ENCODE measurements at regions not wholly inside any gene's neighbourhood (a gene's known extent, or its start where the extent isn't known, plus 50 kb on each side); places are given as distances from the start of the nearest gene placed in this dataset.
A peak's percentile ranks its signal among the peaks of the same experiment; 100 is the strongest.

DNA sequence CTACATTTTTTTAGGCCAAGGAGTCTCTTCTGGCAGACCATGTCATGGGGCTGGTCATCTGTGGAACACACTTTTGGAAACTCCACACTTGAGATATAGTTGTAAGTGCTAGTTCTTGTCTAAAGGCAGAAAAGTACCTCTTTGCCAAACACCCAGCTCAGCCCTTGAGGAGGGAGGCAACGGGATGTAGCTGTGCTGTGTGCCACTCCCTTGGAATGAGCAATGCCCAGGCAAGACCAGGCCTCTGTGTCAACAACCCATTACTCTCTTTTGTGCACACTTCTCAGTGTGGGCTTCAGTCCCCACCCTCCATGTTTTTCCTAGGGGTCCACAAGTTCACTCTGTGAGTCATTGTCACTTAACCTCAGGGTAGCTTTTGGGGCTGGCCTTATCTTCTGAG is 528.3 kb upstream of the CFAP20DC start:
- no peak for DNase-seq

DNA sequence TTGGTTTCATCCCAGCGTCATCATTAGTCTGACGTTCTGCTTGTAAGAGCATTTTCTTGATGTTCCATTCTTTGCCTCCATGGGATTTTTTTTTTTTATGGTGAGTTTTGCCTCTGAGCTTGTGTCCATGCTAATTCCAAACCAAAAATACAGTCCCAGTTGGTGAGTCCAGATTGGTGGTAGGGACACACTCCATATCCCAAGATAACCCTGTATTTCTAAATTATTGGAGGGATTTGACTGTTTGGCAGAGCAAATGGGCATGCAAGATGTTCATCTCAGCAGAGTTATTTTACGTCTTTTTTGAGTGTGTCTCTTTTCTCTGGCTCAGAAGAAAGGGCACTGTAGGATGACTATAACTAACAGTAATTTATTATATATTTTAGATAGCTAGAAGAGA is 526.8 kb upstream of the CFAP20DC start:
- no peak for DNase-seq

- DNase-seq: peak; percentile 89
Observed at GRCh38 chr3:59575113-59576001, 525.5 kb upstream of the CFAP20DC start.

DNA sequence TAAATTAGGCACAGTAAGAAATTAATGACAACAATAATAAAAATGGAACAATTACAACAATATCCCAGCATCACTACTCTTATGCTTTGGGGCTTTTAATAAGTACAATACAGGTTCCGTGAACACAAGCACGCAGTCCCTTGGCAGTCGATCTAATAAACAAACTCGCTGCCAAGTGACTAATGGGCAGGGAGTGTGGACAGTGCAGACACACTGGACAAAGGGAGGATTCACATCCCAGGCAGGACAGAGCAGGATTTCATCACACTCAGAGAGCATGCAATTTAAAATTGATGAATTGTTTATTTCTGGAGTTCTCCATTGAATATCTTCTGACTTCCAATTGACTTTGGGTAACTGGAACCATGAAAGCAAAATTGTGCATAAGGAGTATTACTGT is 524.1 kb upstream of the CFAP20DC start:
- DNase-seq: no peak

GRCh38 chr3:59572106-59572505 is 522.3 kb upstream of the CFAP20DC start:
- no peak for DNase-seq

- DNase-seq: no peak
Observed at GRCh38 chr3:59570806-59571205, 521.0 kb upstream of the CFAP20DC start.

- DNase-seq: no peak
Observed at GRCh38 chr3:59567661-59568060, 517.8 kb upstream of the CFAP20DC start.

DNA sequence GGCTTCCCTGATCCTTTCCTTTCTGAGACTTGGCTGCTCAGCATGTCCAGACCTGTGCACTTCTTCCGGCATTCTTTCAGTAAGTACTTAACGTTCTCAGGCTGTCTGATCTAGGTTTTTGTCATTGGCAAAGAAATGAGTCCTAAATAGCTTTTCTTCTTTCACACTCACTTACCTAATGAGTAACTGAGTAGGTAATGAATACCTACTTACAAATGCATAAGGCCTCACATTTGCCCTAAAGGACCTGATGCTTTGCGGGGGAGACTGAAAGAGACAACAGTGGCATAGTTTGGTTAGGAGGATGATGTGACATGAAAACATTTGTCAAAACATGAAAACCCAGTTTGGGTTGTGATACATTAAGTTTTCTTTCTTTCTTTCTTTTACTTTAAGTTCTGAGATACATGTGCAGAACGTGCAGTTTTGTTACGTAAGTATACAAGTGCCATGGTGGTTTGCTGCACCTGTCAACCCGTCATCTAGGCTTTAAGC is 516.7 kb upstream of the CFAP20DC start:
- no peak for DNase-seq

DNA sequence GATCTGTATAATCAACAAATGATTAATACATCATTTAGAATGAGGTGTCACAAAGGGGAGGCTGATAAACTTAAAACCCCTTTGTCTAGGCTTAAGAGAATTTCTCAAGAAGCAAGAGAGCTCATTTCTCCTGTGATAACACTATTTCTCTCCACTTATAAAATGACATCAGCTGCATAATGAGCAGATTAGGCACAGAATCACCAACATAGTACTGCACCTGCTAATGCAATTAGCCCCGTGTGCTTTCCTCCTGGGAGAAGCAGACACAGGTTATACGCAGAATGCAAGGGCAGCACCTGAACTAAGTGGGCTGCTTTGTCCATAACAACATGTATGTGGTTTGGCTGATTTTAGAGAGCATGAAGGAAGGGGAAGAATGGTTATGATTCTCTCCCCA is 515.3 kb upstream of the CFAP20DC start:
- no peak for DNase-seq

GRCh38 chr3:59563966-59564365 is 514.1 kb upstream of the CFAP20DC start:
- no peak for DNase-seq

GRCh38 chr3:59563072-59563605 is 513.3 kb upstream of the CFAP20DC start:
- no peak for DNase-seq

GRCh38 chr3:59559721-59560435 is 510.1 kb upstream of the CFAP20DC start:
- DNase-seq: no peak

- DNase-seq: no peak
Observed at GRCh38 chr3:59558906-59559720, 509.3 kb upstream of the CFAP20DC start.

GRCh38 chr3:59555593-59556315 is 505.9 kb upstream of the CFAP20DC start:
- DNase-seq: no peak

DNA sequence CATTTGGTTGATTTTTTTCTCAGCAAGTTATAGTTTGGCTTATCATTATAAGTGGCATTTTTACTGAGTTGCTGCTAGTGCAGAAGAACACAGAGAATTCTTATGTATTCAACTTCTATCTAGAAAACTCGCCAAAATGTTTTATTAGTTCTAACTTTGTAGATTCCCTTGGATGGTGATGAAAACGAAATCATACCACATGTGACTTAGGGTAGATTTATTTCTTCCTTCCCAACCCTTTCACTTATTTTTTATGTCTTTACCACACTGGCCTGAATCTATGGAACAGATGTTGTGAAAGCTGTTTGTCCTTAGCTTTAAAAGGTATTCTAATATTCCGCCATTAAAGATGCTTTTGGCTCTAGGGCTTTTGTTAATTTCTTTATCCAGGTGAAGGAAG is 503.3 kb upstream of the CFAP20DC start:
- no peak for DNase-seq

GRCh38 chr3:59551834-59552233 is 502.0 kb upstream of the CFAP20DC start:
- no peak for DNase-seq

GRCh38 chr3:59549962-59550361 is 500.1 kb upstream of the CFAP20DC start:
- DNase-seq: no peak

DNA sequence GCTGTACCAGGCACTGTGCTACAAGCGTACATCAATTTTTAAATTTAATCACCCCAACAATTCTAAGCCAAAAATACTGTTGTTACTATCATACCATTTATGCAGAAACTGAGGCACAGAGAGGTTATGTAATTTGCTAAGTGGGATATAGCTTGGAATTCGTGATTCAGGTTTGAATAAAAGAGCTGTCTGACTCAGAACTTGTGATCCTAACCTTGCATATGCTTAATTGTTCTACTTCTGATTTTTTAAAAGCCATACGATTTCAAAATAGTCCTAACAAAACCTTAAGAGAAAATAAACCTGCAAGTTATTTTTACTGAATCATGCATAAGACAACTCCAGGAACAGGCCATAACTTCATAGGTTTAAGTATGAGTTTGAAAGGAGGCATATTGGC is 498.0 kb upstream of the CFAP20DC start:
- DNase-seq: no peak

GRCh38 chr3:59546522-59546921 is 496.7 kb upstream of the CFAP20DC start:
- DNase-seq: no peak

DNA sequence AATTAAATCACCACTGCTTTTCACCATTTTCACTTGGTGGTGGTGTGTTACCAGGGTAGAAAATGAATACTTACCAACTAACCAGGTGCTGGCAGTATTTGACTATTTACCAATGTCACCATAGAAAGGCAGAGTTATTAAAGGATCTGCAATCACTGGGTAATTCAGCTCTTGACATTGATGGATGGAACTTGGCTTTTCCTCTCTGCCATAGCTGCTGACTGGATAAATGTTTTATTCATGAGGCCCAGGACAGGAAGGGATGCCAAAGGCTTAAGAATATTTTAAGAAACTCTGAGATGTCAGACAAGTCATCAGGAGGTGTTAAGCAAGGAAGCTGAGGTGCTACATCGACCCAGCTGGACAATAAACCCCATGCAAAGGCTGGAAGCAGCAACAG is 495.5 kb upstream of the CFAP20DC start:
- no peak for DNase-seq

DNA sequence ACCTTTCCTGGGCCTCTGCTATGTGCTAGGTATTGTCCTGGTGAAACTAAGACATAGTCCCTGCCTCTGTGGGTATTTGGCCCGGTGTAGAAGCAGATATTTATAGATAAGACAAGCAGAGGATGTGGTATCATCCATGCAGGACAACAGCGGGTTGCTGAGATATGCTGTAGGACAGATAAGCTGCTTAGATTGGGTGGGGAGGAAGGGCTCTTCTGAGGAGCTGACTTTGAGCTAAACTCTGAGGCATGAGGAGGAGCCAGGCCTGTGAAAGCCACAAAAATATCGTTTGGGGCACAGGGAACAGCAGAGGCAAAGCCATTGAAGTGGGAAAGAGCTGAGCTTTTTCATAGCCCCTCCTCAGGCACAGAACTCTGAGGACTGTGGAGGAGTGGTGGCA is 492.5 kb upstream of the CFAP20DC start:
- DNase-seq: no peak

DNA sequence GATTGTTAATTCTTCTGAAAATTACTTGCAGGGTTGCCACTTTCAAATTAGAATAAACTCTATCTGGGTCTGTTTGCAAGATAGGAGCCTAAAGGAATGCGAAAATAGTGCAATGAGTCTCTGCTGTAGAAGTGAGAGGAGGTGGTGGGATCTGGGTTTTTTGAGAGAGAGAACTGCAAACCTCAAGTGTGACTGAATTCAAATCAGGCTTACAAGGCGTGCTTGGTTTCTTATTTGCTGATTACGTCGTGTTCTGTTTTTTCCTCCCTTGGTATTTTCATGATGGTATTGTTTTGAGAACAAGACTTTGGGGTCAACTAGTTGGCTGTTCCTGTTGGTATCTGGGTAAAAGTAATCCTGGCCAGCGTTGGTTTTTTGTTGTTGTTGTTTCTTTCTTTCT is 490.9 kb upstream of the CFAP20DC start:
- no peak for DNase-seq

Data from right forelimb (tissue), 1 donor.